Tibial artery (tissue), 4 donors: ENCODE measurements at regions not wholly inside any gene's neighbourhood (a gene's known extent, or its start where the extent isn't known, plus 50 kb on each side); places are given as distances from the start of the nearest gene placed in this dataset.

Experiments
- DNase-seq, 2 donors: peaks; one replicate each; pipeline ENCODE4 v3.0.0-alpha.2; 2019
- H3K27ac ChIP-seq, 2 donors: fragments of 200-600 bp; sonication (generic) in 1 of 2; 1 replicate in 1 of 2; 2 replicates in 1 of 2; pipeline ENCODE4 v1.5.1; 2018 to 2019; ENCODE audit warnings: mild to moderate bottlenecking in 1 of 2
- H3K27me3 ChIP-seq, 2 donors: fragments of 200-600 bp; sonication (generic) in 1 of 2; one replicate each; pipeline versions ENCODE4 v1.5.1 to v1.6.0; 2016 to 2019
- H3K36me3 ChIP-seq, 3 donors: fragments of 200-600 bp; sonication (generic) in 2 of 3; one replicate each; pipeline ENCODE4 v1.5.1; 2016 to 2019; ENCODE audit warnings: mild to moderate bottlenecking in 2 of 3
- H3K4me1 ChIP-seq, 4 donors: fragments of 200-600 bp; sonication (generic) in 2 of 4; 1 replicate in 3 of 4; 2 replicates in 1 of 4; pipeline ENCODE4 v1.5.1; 2016 to 2019
- H3K4me3 ChIP-seq, 2 donors: fragments of 200-600 bp; sonication (generic) in 1 of 2; 1 replicate in 1 of 2; 2 replicates in 1 of 2; pipeline ENCODE4 v1.5.1; 2018 to 2019; ENCODE audit warnings: mild to moderate bottlenecking in 2 of 2
- H3K9me3 ChIP-seq, 3 donors: fragments of 200-600 bp; sonication (generic) in 1 of 3; one replicate each; pipeline ENCODE4 v1.5.1; 2016 to 2019
- intact Hi-C: fragments of 100-400 bp; cut with DNase I; formaldehyde crosslinking; loops from one replicate; pipeline ENCODE4 v1.15.0; 2023; ENCODE audit warnings: low total_unique reads
- TF ChIP-seq, protein P1 (sequence below), 2 experiments: fragments of 200-600 bp in 1 of 2; fragments of 450-650 bp in 1 of 2; IDR thresholded peaks; one replicate each; pipeline ENCODE4 v1.5.1; 2017 to 2019; ENCODE audit warnings: antibody characterized with exemption in 2 of 2, mild to moderate bottlenecking in 1 of 2, moderate library complexity in 1 of 2

GRCh38 chr1:103911450-103911849 is 161.8 kb downstream of the AMY1C start:
- DNase-seq, result no peak
- Histone ChIP-seq H3K36me3 (no peaks in the 10 kb centered on the region), H3K9me3 (no peaks in the 10 kb centered on the region), H3K27me3 (no peaks in the 10 kb centered on the region), H3K27ac (no peak overlapping the region), H3K4me3 (no peak overlapping the region), H3K4me1 (no peaks in the 10 kb centered on the region)
- TF ChIP-seq, protein P1, sequence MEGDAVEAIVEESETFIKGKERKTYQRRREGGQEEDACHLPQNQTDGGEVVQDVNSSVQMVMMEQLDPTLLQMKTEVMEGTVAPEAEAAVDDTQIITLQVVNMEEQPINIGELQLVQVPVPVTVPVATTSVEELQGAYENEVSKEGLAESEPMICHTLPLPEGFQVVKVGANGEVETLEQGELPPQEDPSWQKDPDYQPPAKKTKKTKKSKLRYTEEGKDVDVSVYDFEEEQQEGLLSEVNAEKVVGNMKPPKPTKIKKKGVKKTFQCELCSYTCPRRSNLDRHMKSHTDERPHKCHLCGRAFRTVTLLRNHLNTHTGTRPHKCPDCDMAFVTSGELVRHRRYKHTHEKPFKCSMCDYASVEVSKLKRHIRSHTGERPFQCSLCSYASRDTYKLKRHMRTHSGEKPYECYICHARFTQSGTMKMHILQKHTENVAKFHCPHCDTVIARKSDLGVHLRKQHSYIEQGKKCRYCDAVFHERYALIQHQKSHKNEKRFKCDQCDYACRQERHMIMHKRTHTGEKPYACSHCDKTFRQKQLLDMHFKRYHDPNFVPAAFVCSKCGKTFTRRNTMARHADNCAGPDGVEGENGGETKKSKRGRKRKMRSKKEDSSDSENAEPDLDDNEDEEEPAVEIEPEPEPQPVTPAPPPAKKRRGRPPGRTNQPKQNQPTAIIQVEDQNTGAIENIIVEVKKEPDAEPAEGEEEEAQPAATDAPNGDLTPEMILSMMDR (IDR thresholded peaks at IDR 0.05), result no peak
- intact Hi-C loops, result no loop called here

GRCh38 chr1:103917795-103918194 is 168.1 kb downstream of the AMY1C start:
- TF ChIP-seq, protein P1 (IDR thresholded peaks at IDR 0.05), result no peak
- H3K27me3 ChIP-seq, result no peaks in the 10 kb centered on the region
- no peaks in the 10 kb centered on the region for H3K36me3 ChIP-seq
- H3K4me1 ChIP-seq, result no peaks in the 10 kb centered on the region
- H3K27ac ChIP-seq, result no peak overlapping the region
- DNase-seq, result no peak
- H3K9me3 ChIP-seq, result no peaks in the 10 kb centered on the region
- no peak overlapping the region for H3K4me3 ChIP-seq
- intact Hi-C loops, result no loop called here

DNA sequence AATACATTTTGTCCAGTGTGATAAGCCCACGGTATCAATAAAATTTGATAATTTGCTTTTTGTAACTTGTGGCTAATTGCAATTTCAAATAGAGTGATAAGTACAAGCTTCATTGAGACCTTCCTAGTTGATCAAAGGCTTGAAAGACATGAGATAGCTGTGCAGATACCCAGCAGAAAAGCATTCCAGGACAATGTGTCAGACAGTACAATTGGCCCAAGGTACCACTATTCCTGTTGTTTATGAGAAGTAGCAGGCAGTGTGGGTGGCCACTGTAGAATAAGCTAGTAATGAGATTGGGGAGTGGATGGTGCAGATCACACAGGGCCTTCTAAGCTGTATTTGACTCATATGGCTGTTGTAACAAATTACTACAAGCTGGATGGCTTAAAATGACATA is 182.2 kb downstream of the AMY1C start:
- no peaks in the 10 kb centered on the region for H3K9me3 ChIP-seq
- H3K4me3 ChIP-seq, result no peak overlapping the region
- TF ChIP-seq, protein P1 (IDR thresholded peaks at IDR 0.05), result no peak
- H3K27me3 ChIP-seq, result peaks cover 0 to 2% of the 10 kb centered on the region in 2 donors
- intact Hi-C loops, result no loop called here
- no peaks in the 10 kb centered on the region for H3K36me3 ChIP-seq
- no peak for DNase-seq
- H3K4me1 ChIP-seq, result no peaks in the 10 kb centered on the region
- no peak overlapping the region for H3K27ac ChIP-seq

- H3K4me3 ChIP-seq, result no peak overlapping the region
- no peaks in the 10 kb centered on the region for H3K4me1 ChIP-seq
- DNase-seq, result no peak
- no peaks in the 10 kb centered on the region for H3K9me3 ChIP-seq
- H3K27me3 ChIP-seq, result peaks cover 0 to 2% of the 10 kb centered on the region in 2 donors
- intact Hi-C loops, result no loop called here
- no peak overlapping the region for H3K27ac ChIP-seq
- H3K36me3 ChIP-seq, result no peaks in the 10 kb centered on the region
- TF ChIP-seq, protein P1 (IDR thresholded peaks at IDR 0.05), result no peak
These were observed 188.2 kb downstream of the AMY1C start for GRCh38 chr1:103937763-103938357.

- DNase-seq, result no peak
- TF ChIP-seq, protein P1 (IDR thresholded peaks at IDR 0.05), result no peak
- H3K36me3 ChIP-seq, result no peaks in the 10 kb centered on the region
- no peaks in the 10 kb centered on the region for H3K4me1 ChIP-seq
- H3K9me3 ChIP-seq, result no peaks in the 10 kb centered on the region
- H3K4me3 ChIP-seq, result no peak overlapping the region
- H3K27me3 ChIP-seq, result no peaks in the 10 kb centered on the region
- intact Hi-C loops, result no loop called here
- no peak overlapping the region for H3K27ac ChIP-seq
These were observed 191.4 kb downstream of the AMY1C start for GRCh38 chr1:103941086-103941485.

DNA sequence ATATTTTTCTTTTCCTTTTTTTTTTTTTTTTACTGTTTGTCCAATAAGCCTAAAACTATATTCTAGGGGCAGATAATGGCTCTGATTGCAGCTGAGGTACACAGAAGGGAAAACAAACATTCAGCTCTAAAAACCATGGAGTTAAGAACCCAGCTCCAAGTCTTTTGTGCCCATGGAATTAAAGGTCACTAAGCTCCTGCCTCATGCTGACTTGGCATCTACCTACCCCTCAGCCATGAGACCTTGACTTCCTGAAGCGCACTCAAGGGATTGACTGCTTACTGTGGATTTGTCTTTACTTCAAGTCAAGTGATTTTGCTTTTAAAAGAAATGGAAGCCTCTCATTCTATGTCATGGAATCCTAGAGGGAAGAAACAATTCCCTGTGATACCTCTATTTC is 192.3 kb downstream of the AMY1C start:
- no peaks in the 10 kb centered on the region for H3K36me3 ChIP-seq
- TF ChIP-seq, protein P1 (IDR thresholded peaks at IDR 0.05), result no peak
- no peak overlapping the region for H3K4me3 ChIP-seq
- DNase-seq, result no peak
- intact Hi-C loops, result no loop called here
- H3K27ac ChIP-seq, result no peak overlapping the region
- no peaks in the 10 kb centered on the region for H3K9me3 ChIP-seq
- no peaks in the 10 kb centered on the region for H3K4me1 ChIP-seq
- H3K27me3 ChIP-seq, result no peaks in the 10 kb centered on the region
